ENCODE measurements at regions not wholly inside any gene's neighbourhood (a gene's known extent, or its start where the extent isn't known, plus 50 kb on each side); places are given as distances from the start of the nearest gene placed in this dataset.

GRCh38 chr18:45198526-45198925 lies 416.8 kb upstream of the SLC14A2 start:
- ATAC-seq (no peak), DNase-seq (no peak)
- no peaks in the 10 kb centered on the region for H3K4me1 ChIP-seq
- H3K4me3 ChIP-seq, result no peak overlapping the region
- H3K27me3 ChIP-seq (ENCODE audit: insufficient read depth in 3 of 3, low read length in 2 of 3), result no peaks in the 10 kb centered on the region
- no peak overlapping the region for H3K27ac ChIP-seq
- no peak for TF ChIP-seq CTCF (IDR thresholded peaks at IDR 0.05)
- no peaks in the 10 kb centered on the region for H3K9me3 ChIP-seq
- no peaks in the 10 kb centered on the region for H3K36me3 ChIP-seq (ENCODE audit: insufficient read depth in 1 of 2, low read depth in 1 of 2)
- intact Hi-C loops (cut with DNase I), result no loop called here

- WGBS, 3 donors, result 83 to 90% (median 89%) methylated on average over 2 of the region's 2 CpGs
- H3K4me1 ChIP-seq, result no peaks in the 10 kb centered on the region
- intact Hi-C loops (cut with DNase I), result no loop called here
- H3K27me3 ChIP-seq (ENCODE audit: insufficient read depth in 3 of 3, low read length in 2 of 3), result no peaks in the 10 kb centered on the region
- no peaks in the 10 kb centered on the region for H3K9me3 ChIP-seq
- no peak for DNase-seq
- H3K27ac ChIP-seq, result no peak overlapping the region
- no peak for TF ChIP-seq CTCF (IDR thresholded peaks at IDR 0.05)
- ATAC-seq, result no peak
- H3K36me3 ChIP-seq (ENCODE audit: insufficient read depth in 1 of 2, low read depth in 1 of 2), result no peaks in the 10 kb centered on the region
- H3K4me3 ChIP-seq, result no peak overlapping the region
Measured at GRCh38 chr18:45201029-45201428, 414.2 kb upstream of the SLC14A2 start.

GRCh38 chr18:45201489-45201888 lies 413.8 kb upstream of the SLC14A2 start:
- Histone ChIP-seq H3K27me3 (ENCODE audit: insufficient read depth in 3 of 3, low read length in 2 of 3) (no peaks in the 10 kb centered on the region), H3K4me1 (no peaks in the 10 kb centered on the region), H3K27ac (no peak overlapping the region), H3K4me3 (no peak overlapping the region), H3K36me3 (ENCODE audit: insufficient read depth in 1 of 2, low read depth in 1 of 2) (no peaks in the 10 kb centered on the region), H3K9me3 (no peaks in the 10 kb centered on the region)
- intact Hi-C loops (cut with DNase I), result no loop called here
- TF ChIP-seq CTCF (IDR thresholded peaks at IDR 0.05), result no peak
- ATAC-seq, result no peak
- no peak for DNase-seq

GRCh38 chr18:45202061-45202460 lies 413.2 kb upstream of the SLC14A2 start:
- H3K4me1 ChIP-seq, result no peaks in the 10 kb centered on the region
- TF ChIP-seq CTCF (IDR thresholded peaks at IDR 0.05), result no peak
- ATAC-seq (no peak), DNase-seq (no peak)
- no peaks in the 10 kb centered on the region for H3K9me3 ChIP-seq
- intact Hi-C loops (cut with DNase I), result no loop called here
- no peak overlapping the region for H3K27ac ChIP-seq
- no peak overlapping the region for H3K4me3 ChIP-seq
- H3K36me3 ChIP-seq (ENCODE audit: insufficient read depth in 1 of 2, low read depth in 1 of 2), result no peaks in the 10 kb centered on the region
- H3K27me3 ChIP-seq (ENCODE audit: insufficient read depth in 3 of 3, low read length in 2 of 3), result no peaks in the 10 kb centered on the region

GRCh38 chr18:45203677-45204076 lies 411.6 kb upstream of the SLC14A2 start:
- TF ChIP-seq CTCF (IDR thresholded peaks at IDR 0.05), result no peak
- Histone ChIP-seq H3K27me3 (ENCODE audit: insufficient read depth in 3 of 3, low read length in 2 of 3) (no peaks in the 10 kb centered on the region), H3K4me1 (no peaks in the 10 kb centered on the region), H3K36me3 (ENCODE audit: insufficient read depth in 1 of 2, low read depth in 1 of 2) (no peaks in the 10 kb centered on the region), H3K4me3 (no peak overlapping the region), H3K9me3 (no peaks in the 10 kb centered on the region), H3K27ac (no peak overlapping the region)
- ATAC-seq, result no peak
- intact Hi-C loops (cut with DNase I), result no loop called here
- 86 to 90% (median 90%) methylated on average over 2 of the region's 2 CpGs for WGBS, 3 donors
- DNase-seq, result no peak
